Gastroesophageal sphincter (tissue), 3 donors: ENCODE measurements at regions not wholly inside any gene's neighbourhood (a gene's known extent, or its start where the extent isn't known, plus 50 kb on each side); places are given as distances from the start of the nearest gene placed in this dataset.

Experiments
- CTCF ChIP-seq, 4 experiments: fragments of 200-600 bp in 2 of 4; fragments of 450-650 bp in 2 of 4; sonication (generic) in 1 of 4; IDR thresholded peaks; one replicate each; pipeline ENCODE4 v1.5.1; 2017 to 2019; ENCODE audit warnings: antibody characterized with exemption in 4 of 4, mild to moderate bottlenecking in 2 of 4, moderate library complexity in 2 of 4
- POLR2AphosphoS5 ChIP-seq: sonication (generic); formaldehyde crosslinking; IDR thresholded peaks from one replicate; pipeline ENCODE4 v1.6.1; 2017; ENCODE audit warnings: antibody characterized with exemption

GRCh38 chr3:187954516-187954872 is 199.5 kb upstream of the LPP start:
- no peak for TF ChIP-seq POLR2AphosphoS5
- no peak for TF ChIP-seq CTCF (IDR thresholded peaks at IDR 0.05)
